Testis (tissue), 2 donors: ENCODE measurements at regions not wholly inside any gene's neighbourhood (a gene's known extent, or its start where the extent isn't known, plus 50 kb on each side); places are given as distances from the start of the nearest gene placed in this dataset.
"Not testable (repeated sequence)": the region's sequence is repeated elsewhere in the genome, so short reads cannot be mapped to it uniquely, and the experiment has no call there.

Experiments used
- DNase-seq: peaks from one replicate; pipeline ENCODE4 v3.0.0-alpha.2; 2019
- H3K27ac ChIP-seq, 2 donors: fragments of 200-600 bp; sonication (generic); one replicate each; pipeline ENCODE4 v1.5.1; 2019
- H3K27me3 ChIP-seq: fragments of 200-600 bp; sonication (generic); one replicate; pipeline ENCODE4 v1.5.1; 2019
- H3K36me3 ChIP-seq: fragments of 200-600 bp; sonication (generic); one replicate; pipeline ENCODE4 v1.5.1; 2017; ENCODE audit warnings: low read depth; ENCODE audit errors: missing control alignments
- H3K4me1 ChIP-seq: fragments of 200-600 bp; sonication (generic); one replicate; pipeline ENCODE4 v1.5.1; 2019
- H3K4me3 ChIP-seq, 2 donors: fragments of 200-600 bp; sonication (generic); one replicate each; pipeline ENCODE4 v1.5.1; 2017 to 2019
- H3K9me3 ChIP-seq: fragments of 200-600 bp; sonication (generic); one replicate; pipeline ENCODE4 v1.5.1; 2017
- POLR2A ChIP-seq: fragments of 450-650 bp; IDR thresholded peaks from one replicate; pipeline ENCODE4 v1.6.1; 2017; ENCODE audit warnings: antibody characterized with exemption, mild to moderate bottlenecking, moderate library complexity
- WGBS, 2 donors: methylation state at CpG; one replicate each; pipeline ENCODE4 v1.1.5; 2018; 5-methylcytosine and 5-hydroxymethylcytosine counted together
- intact Hi-C: fragments of 100-400 bp; cut with DNase I; formaldehyde crosslinking; loops from one replicate; pipeline ENCODE4 v1.15.1; 2023; ENCODE audit warnings: low total_unique reads
- TF ChIP-seq, protein P1 (sequence below), 3 experiments: fragments of 450-650 bp in 2 of 3; fragments of 200-600 bp in 1 of 3; sonication (generic) in 1 of 3; IDR thresholded peaks; one replicate each; pipeline ENCODE4 v1.5.1; 2016 to 2019; ENCODE audit warnings: antibody characterized with exemption in 3 of 3, mild to moderate bottlenecking in 2 of 3, moderate library complexity in 1 of 3

DNA sequence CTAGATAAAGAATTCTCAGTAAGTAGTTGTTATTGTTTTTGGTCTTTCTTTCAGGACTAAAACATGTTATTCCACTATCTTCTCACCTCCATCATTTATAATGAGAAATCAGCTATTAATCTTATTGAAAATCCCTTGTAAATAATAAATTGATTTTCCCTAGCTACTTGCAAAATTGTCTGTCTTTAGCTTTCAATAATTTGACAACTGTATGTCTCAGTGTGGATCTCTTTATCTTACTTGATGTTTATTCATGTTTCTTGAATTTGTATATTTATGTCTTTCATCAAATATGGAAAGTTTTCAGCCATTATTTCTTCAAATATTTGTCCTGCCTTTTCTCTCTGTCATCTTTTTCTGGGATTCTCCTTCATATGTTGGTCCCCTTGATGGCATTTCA is 117.1 kb upstream of the ANTXRL start:
- no peaks in the 10 kb centered on the region for H3K4me1 ChIP-seq
- H3K27ac ChIP-seq, result no peak overlapping the region
- TF ChIP-seq, protein P1, sequence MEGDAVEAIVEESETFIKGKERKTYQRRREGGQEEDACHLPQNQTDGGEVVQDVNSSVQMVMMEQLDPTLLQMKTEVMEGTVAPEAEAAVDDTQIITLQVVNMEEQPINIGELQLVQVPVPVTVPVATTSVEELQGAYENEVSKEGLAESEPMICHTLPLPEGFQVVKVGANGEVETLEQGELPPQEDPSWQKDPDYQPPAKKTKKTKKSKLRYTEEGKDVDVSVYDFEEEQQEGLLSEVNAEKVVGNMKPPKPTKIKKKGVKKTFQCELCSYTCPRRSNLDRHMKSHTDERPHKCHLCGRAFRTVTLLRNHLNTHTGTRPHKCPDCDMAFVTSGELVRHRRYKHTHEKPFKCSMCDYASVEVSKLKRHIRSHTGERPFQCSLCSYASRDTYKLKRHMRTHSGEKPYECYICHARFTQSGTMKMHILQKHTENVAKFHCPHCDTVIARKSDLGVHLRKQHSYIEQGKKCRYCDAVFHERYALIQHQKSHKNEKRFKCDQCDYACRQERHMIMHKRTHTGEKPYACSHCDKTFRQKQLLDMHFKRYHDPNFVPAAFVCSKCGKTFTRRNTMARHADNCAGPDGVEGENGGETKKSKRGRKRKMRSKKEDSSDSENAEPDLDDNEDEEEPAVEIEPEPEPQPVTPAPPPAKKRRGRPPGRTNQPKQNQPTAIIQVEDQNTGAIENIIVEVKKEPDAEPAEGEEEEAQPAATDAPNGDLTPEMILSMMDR (IDR thresholded peaks at IDR 0.05), result no peak
- no peak for TF ChIP-seq POLR2A
- no peak overlapping the region for H3K4me3 ChIP-seq
- no peaks in the 10 kb centered on the region for H3K27me3 ChIP-seq
- H3K9me3 ChIP-seq, result no peaks in the 10 kb centered on the region
- no peaks in the 10 kb centered on the region for H3K36me3 ChIP-seq
- DNase-seq, result no peak
- intact Hi-C loops, result no loop called here

DNA sequence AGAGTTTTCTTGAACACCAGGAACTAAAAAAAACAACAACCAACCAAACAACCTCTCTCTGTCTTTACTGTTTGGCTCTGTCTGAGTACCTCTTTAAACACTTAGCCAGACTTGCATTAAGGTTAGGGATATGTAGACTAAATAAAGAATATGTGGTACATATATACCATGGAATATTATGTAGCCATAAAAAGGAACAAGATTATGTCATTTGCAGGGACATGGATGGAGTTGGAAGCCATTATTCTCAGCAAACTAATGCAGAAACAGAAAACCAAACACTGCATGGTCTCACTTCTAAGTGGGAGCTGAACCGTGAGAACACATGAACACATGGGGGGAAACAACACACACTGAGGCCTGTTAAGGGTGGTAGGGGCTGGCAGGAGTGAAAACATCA is 116.0 kb upstream of the ANTXRL start:
- no peaks in the 10 kb centered on the region for H3K4me1 ChIP-seq
- no peak overlapping the region for H3K27ac ChIP-seq
- H3K36me3 ChIP-seq, result no peaks in the 10 kb centered on the region
- no peaks in the 10 kb centered on the region for H3K27me3 ChIP-seq
- H3K4me3 ChIP-seq, result no peak overlapping the region
- 89 to 93% methylated on average over 1 of the region's 1 CpG for WGBS, 2 donors
- H3K9me3 ChIP-seq, result no peaks in the 10 kb centered on the region
- DNase-seq, result no peak
- TF ChIP-seq, protein P1 (IDR thresholded peaks at IDR 0.05), result no peak
- no peak for TF ChIP-seq POLR2A
- intact Hi-C loops, result no loop called here

DNA sequence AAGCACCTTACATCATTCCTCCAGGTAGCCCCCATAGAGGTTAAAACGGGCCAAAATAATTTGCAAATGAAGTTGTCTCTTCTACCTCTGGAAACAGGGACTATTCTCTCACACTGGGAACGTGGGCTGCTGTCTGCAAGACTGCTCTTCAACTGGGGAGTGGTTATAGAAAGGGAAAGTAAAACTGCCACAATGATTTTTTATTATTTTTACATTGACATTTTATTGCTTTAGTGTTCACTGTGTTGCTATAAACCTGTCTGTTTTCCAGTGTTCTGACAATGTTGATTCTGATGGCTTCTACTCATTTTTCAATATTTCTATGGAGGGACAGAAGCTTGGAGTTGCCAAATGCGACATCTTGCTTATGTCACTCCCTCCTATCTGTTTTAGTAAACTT is 115.1 kb upstream of the ANTXRL start:
- WGBS, 2 donors, result 67 to 72% methylated on average over 3 of the region's 3 CpGs
- DNase-seq, result no peak
- Histone ChIP-seq H3K36me3 (no peaks in the 10 kb centered on the region), H3K9me3 (no peaks in the 10 kb centered on the region), H3K27ac (no peak overlapping the region), H3K4me3 (no peak overlapping the region), H3K27me3 (no peaks in the 10 kb centered on the region), H3K4me1 (no peaks in the 10 kb centered on the region)
- no peak for TF ChIP-seq POLR2A
- TF ChIP-seq, protein P1 (IDR thresholded peaks at IDR 0.05), result no peak
- intact Hi-C loops, result no loop called here

DNA sequence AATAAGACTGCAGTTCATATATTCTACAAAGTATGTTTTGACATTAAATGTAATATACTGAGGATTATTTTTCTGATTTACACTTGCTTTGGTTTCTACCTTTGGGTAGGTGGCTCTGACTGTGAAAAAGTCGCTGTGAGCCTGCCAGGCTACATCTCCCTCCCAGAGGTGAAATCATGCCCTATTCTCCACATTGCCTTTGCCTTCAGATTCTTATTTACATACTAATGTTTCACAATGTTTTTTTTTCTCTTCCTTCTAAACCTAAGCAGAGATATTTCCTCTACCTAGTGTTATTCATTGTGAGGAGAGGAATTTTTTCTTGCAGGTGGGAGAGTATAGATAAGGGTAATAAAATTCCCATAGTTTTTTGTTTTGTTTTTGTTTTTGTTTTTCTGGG is 111.5 kb upstream of the ANTXRL start:
- intact Hi-C loops, result no loop called here
- H3K27me3 ChIP-seq, result no peaks in the 10 kb centered on the region
- DNase-seq, result no peak
- H3K27ac ChIP-seq, result no peak overlapping the region
- TF ChIP-seq, protein P1 (IDR thresholded peaks at IDR 0.05), result no peak
- TF ChIP-seq POLR2A, result no peak
- 67 to 68% methylated on average over 1 of the region's 1 CpG for WGBS, 2 donors
- no peaks in the 10 kb centered on the region for H3K4me1 ChIP-seq
- H3K4me3 ChIP-seq, result no peak overlapping the region
- no peaks in the 10 kb centered on the region for H3K9me3 ChIP-seq
- H3K36me3 ChIP-seq, result no peaks in the 10 kb centered on the region

DNA sequence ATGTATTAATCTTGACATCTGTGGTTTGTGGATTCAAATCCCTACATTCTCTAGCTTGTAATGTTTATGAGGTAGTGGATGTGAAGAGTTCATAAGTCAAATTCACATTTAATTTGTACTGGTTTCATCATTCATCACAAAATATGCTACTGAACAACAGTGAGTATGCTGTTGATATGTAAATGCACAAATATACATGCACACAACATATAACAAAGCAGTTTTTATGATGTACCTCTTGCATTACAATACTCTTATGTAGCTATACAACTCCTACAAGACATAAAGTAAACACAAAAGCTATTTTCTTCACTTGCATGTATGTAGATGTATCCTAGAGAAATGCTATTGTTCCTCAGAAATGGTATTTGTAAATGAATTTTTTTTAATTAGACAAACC is 111.0 kb upstream of the ANTXRL start:
- H3K4me3 ChIP-seq, result no peak overlapping the region
- DNase-seq, result no peak
- H3K27me3 ChIP-seq, result no peaks in the 10 kb centered on the region
- H3K36me3 ChIP-seq, result no peaks in the 10 kb centered on the region
- no peak overlapping the region for H3K27ac ChIP-seq
- intact Hi-C loops, result no loop called here
- TF ChIP-seq POLR2A, result no peak
- TF ChIP-seq, protein P1 (IDR thresholded peaks at IDR 0.05), result no peak
- no peaks in the 10 kb centered on the region for H3K9me3 ChIP-seq
- H3K4me1 ChIP-seq, result no peaks in the 10 kb centered on the region

DNA sequence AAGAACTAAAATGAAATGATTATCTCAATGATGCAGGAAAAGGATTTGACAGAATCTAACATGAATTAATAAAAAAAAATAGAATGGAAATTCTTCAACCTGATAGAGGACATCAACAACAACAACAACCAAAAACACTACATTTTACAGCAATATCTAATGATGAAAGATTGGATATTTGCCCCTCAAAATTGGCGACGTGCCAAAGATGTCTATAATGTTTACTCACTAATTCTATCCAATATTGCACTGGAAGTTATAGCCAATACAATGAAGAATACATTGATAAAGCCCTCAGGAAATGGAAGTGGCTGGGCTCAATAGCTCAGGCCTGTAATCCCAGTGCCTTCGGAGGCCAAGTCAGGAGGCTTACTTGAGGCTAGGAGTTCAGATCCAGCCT is 99.4 kb upstream of the ANTXRL start:
- WGBS, 2 donors, result 83% methylated on average over 3 of the region's 3 CpGs
- H3K27me3 ChIP-seq, H3K27ac ChIP-seq, H3K36me3 ChIP-seq, H3K9me3 ChIP-seq, DNase-seq, H3K4me1 ChIP-seq, H3K4me3 ChIP-seq, intact Hi-C loops: not testable (repeated sequence)
